Upper lobe of left lung (tissue), 4 donors: ENCODE measurements at regions not wholly inside any gene's neighbourhood (a gene's known extent, or its start where the extent isn't known, plus 50 kb on each side); places are given as distances from the start of the nearest gene placed in this dataset.

Source experiments
- CTCF ChIP-seq, 6 experiments: fragments of 450-650 bp in 4 of 6; fragments of 200-600 bp in 2 of 6; sonication (generic) in 2 of 6; IDR thresholded peaks; one replicate each; pipeline ENCODE4 v1.5.1; 2016 to 2019; ENCODE audit warnings: antibody characterized with exemption in 6 of 6
- EP300 ChIP-seq, 4 donors: sonication (generic); formaldehyde crosslinking; IDR thresholded peaks; one replicate each; pipeline ENCODE4 v1.5.1; 2017; ENCODE audit warnings: antibody characterized with exemption in 4 of 4, control low read depth in 2 of 4
- POLR2A ChIP-seq, 4 donors: fragments of 450-650 bp; IDR thresholded peaks; one replicate each; pipeline ENCODE4 v1.5.1; 2016 to 2017; ENCODE audit warnings: antibody characterized with exemption in 4 of 4, mild to moderate bottlenecking in 2 of 4
- POLR2AphosphoS5 ChIP-seq, 2 donors: sonication (generic); formaldehyde crosslinking; IDR thresholded peaks; one replicate each; pipeline ENCODE4 v1.5.1; 2017; ENCODE audit warnings: antibody characterized with exemption in 2 of 2

- no peak for TF ChIP-seq POLR2AphosphoS5 (IDR thresholded peaks at IDR 0.05)
- TF ChIP-seq CTCF (IDR thresholded peaks at IDR 0.05), result no peak
- TF ChIP-seq POLR2A (IDR thresholded peaks at IDR 0.05), result no peak
- TF ChIP-seq EP300 (IDR thresholded peaks at IDR 0.05), result no peak
Measured at GRCh38 chr4:163818673-163819072, 324.2 kb downstream of the TMA16 start.
